Liver (tissue), 9 donors: ENCODE measurements at regions not wholly inside any gene's neighbourhood (a gene's known extent, or its start where the extent isn't known, plus 50 kb on each side); places are given as distances from the start of the nearest gene placed in this dataset. TPM values are rescaled to one million over a fixed set of nuclear protein-coding genes. Genes with fewer than 3 reads are reported as not detected.

Experiments
- DNase-seq: peaks from one replicate; pipeline ENCODE4 v3.0.0-alpha.2; 2017; ENCODE audit warnings: low spot score
- H3K27ac ChIP-seq, 2 donors: one replicate each; pipeline ENCODE4 v1.7.0; 2013; ENCODE audit warnings: inconsistent platforms in 2 of 2, low read length in 2 of 2, control low read depth in 1 of 2, low read depth in 1 of 2, mild to moderate bottlenecking in 1 of 2
- H3K27me3 ChIP-seq, 4 donors: one replicate each; pipeline versions ENCODE4 v1.6.1 to v1.7.0; 2013; ENCODE audit warnings: low read length in 3 of 4, inconsistent platforms in 1 of 4, mild to moderate bottlenecking in 1 of 4, moderate library complexity in 1 of 4; ENCODE audit not compliant: control insufficient read depth in 4 of 4, insufficient read depth in 4 of 4
- H3K36me3 ChIP-seq, 4 donors: one replicate each; pipeline versions ENCODE4 v1.6.1 to v1.7.0; 2013; ENCODE audit warnings: low read length in 3 of 4, mild to moderate bottlenecking in 3 of 4, low read depth in 1 of 4, moderate library complexity in 1 of 4; ENCODE audit not compliant: control insufficient read depth in 4 of 4, insufficient read depth in 3 of 4
- H3K4me1 ChIP-seq, 4 donors: one replicate each; pipeline versions ENCODE4 v1.6.1 to v1.7.0; 2013; ENCODE audit warnings: low read length in 3 of 4, mild to moderate bottlenecking in 3 of 4, moderate library complexity in 1 of 4; ENCODE audit not compliant: control insufficient read depth in 4 of 4, insufficient read depth in 4 of 4
- H3K4me3 ChIP-seq, 3 donors: one replicate each; pipeline versions ENCODE4 v1.6.1 to v1.7.0; 2013; ENCODE audit warnings: low read length in 3 of 3, control low read depth in 1 of 3, low read depth in 1 of 3, mild to moderate bottlenecking in 1 of 3
- H3K9ac ChIP-seq, 2 donors: one replicate each; pipeline ENCODE4 v1.7.0; 2013; ENCODE audit warnings: low read length in 2 of 2, mild to moderate bottlenecking in 2 of 2, moderate library complexity in 2 of 2, control low read depth in 1 of 2, low read depth in 1 of 2
- H3K9me3 ChIP-seq, 4 donors: one replicate each; pipeline versions ENCODE4 v1.6.1 to v1.7.0; 2013; ENCODE audit warnings: low read length in 3 of 4; ENCODE audit not compliant: control insufficient read depth in 4 of 4
- FOXA2 ChIP-seq: IDR thresholded peaks from 2 replicates; pipeline ENCODE4 v1.6.1; 2016; ENCODE audit warnings: antibody characterized with exemption
- GABPA ChIP-seq, 2 donors: IDR thresholded peaks in 1 of 2; conservative IDR thresholded peaks in 1 of 2; 2 replicates each; pipeline ENCODE4 v1.6.1; 2016; ENCODE audit warnings: antibody characterized with exemption in 2 of 2, mild to moderate bottlenecking in 1 of 2, moderate library complexity in 1 of 2
- HNF4G ChIP-seq: IDR thresholded peaks from 2 replicates; pipeline ENCODE4 v1.6.1; 2016; ENCODE audit warnings: antibody characterized with exemption
- JUND ChIP-seq, 2 donors: IDR thresholded peaks; 2 replicates each; pipeline ENCODE4 v1.6.1; 2016; ENCODE audit warnings: antibody characterized with exemption in 2 of 2
- NR2F2 ChIP-seq: IDR thresholded peaks from 2 replicates; pipeline ENCODE4 v1.6.1; 2016; ENCODE audit warnings: antibody characterized with exemption
- RAD21 ChIP-seq, 2 donors: IDR thresholded peaks; 2 replicates each; pipeline ENCODE4 v1.6.1; 2016; ENCODE audit warnings: antibody characterized with exemption in 2 of 2, mild to moderate bottlenecking in 2 of 2
- RXRA ChIP-seq, 2 donors: IDR thresholded peaks; 2 replicates each; pipeline ENCODE4 v1.6.1; 2017 to 2018; ENCODE audit warnings: antibody characterized with exemption in 2 of 2, mild to moderate bottlenecking in 1 of 2
- TAF1 ChIP-seq: conservative IDR thresholded peaks from 2 replicates; pipeline ENCODE4 v1.6.1; 2016; ENCODE audit warnings: antibody characterized with exemption, mild to moderate bottlenecking
- YY1 ChIP-seq: IDR thresholded peaks from 2 replicates; pipeline ENCODE4 v1.6.1; 2016; ENCODE audit warnings: antibody characterized with exemption, mild to moderate bottlenecking
- WGBS: extraction: QIAGEN DNeasy Blood & Tissue Kit; methylation state at CpG from one replicate; pipeline ENCODE4 v1.1.7; 2013; 5-methylcytosine and 5-hydroxymethylcytosine counted together
- small RNA-seq: library from RNA; depleted of rRNA; stranded (forward); fragments of <200 nt; gene quantifications from one replicate; pipeline ENCODE3, GENCODE V24; 2014
- TF ChIP-seq, protein P1 (sequence below): IDR thresholded peaks from 2 replicates; pipeline ENCODE4 v1.6.1; 2016; ENCODE audit warnings: antibody characterized with exemption
- TF ChIP-seq, protein P2 (sequence below): IDR thresholded peaks from 2 replicates; pipeline ENCODE4 v1.6.1; 2016; ENCODE audit warnings: antibody characterized with exemption
- TF ChIP-seq, protein P3 (sequence below): fragments of 150-350 bp; IDR thresholded peaks from 2 replicates; pipeline ENCODE4 v1.5.1; 2017; ENCODE audit warnings: improper control_type of control experiment, low read depth, low read length; ENCODE audit not compliant: missing input control
- donor health status: healthy.
- donor health status: healthy.
- donor health status: healthy.
- donor health status: healthy.
- donor health status: healthy.

DNA sequence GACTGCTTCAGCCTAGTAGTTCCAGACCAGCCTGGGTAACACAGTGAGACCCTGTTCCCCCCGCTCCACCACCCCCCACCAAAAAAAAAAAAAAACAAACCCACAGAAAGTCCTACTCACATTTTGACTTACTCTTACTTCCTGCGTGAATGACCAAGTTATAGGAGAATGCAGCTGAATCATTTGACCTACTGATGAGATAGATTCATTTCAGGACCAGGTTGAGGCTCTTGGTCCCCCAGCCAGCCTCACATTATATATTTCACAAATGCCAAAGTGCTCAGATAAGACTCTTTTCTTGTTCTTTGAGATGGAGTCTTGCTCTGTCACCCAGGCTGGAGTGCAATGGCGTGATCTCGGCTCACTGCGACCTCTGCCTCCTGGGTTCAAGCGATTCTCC, 70.2 kb downstream of the KLF5 start:
- H3K36me3 ChIP-seq = no peaks in the 10 kb centered on the region
- DNase-seq = no peak
- H3K9ac ChIP-seq = no peak overlapping the region
- H3K9me3 ChIP-seq = no peaks in the 10 kb centered on the region
- no peaks in the 10 kb centered on the region for H3K4me1 ChIP-seq
- H3K27me3 ChIP-seq = no peaks in the 10 kb centered on the region
- H3K27ac ChIP-seq = no peak overlapping the region
- H3K4me3 ChIP-seq = no peak overlapping the region
- WGBS = 93% methylated on average over 6 of the region's 6 CpGs
- no peak for TF ChIP-seq YY1
- TF ChIP-seq NR2F2 = no peak
- TF ChIP-seq FOXA2 = no peak
- no peak for TF ChIP-seq TAF1
- no peak for TF ChIP-seq RAD21 (IDR thresholded peaks at IDR 0.05)
- TF ChIP-seq, protein P1, sequence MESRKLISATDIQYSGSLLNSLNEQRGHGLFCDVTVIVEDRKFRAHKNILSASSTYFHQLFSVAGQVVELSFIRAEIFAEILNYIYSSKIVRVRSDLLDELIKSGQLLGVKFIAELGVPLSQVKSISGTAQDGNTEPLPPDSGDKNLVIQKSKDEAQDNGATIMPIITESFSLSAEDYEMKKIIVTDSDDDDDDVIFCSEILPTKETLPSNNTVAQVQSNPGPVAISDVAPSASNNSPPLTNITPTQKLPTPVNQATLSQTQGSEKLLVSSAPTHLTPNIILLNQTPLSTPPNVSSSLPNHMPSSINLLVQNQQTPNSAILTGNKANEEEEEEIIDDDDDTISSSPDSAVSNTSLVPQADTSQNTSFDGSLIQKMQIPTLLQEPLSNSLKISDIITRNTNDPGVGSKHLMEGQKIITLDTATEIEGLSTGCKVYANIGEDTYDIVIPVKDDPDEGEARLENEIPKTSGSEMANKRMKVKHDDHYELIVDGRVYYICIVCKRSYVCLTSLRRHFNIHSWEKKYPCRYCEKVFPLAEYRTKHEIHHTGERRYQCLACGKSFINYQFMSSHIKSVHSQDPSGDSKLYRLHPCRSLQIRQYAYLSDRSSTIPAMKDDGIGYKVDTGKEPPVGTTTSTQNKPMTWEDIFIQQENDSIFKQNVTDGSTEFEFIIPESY = no peak
- TF ChIP-seq, protein P2, sequence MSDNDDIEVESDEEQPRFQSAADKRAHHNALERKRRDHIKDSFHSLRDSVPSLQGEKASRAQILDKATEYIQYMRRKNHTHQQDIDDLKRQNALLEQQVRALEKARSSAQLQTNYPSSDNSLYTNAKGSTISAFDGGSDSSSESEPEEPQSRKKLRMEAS = no peak
- TF ChIP-seq JUND (IDR thresholded peaks at IDR 0.05) = no peak
- TF ChIP-seq GABPA (IDR thresholded peaks at IDR 0.05 in 1 of 2, conservative IDR thresholded peaks at IDR 0.05 in 1 of 2) = no peak
- no peak for TF ChIP-seq HNF4G
- no peak for TF ChIP-seq RXRA (IDR thresholded peaks at IDR 0.05)
- TF ChIP-seq, protein P3, sequence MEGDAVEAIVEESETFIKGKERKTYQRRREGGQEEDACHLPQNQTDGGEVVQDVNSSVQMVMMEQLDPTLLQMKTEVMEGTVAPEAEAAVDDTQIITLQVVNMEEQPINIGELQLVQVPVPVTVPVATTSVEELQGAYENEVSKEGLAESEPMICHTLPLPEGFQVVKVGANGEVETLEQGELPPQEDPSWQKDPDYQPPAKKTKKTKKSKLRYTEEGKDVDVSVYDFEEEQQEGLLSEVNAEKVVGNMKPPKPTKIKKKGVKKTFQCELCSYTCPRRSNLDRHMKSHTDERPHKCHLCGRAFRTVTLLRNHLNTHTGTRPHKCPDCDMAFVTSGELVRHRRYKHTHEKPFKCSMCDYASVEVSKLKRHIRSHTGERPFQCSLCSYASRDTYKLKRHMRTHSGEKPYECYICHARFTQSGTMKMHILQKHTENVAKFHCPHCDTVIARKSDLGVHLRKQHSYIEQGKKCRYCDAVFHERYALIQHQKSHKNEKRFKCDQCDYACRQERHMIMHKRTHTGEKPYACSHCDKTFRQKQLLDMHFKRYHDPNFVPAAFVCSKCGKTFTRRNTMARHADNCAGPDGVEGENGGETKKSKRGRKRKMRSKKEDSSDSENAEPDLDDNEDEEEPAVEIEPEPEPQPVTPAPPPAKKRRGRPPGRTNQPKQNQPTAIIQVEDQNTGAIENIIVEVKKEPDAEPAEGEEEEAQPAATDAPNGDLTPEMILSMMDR = no peak

Small RNA genes lying in the stretch of these regions (small RNA-seq; reads per million reads assigned to genes)
- gene AL162376.1 (not detected), gene RNU4-10P (not detected), gene RNY1P8 (not detected)
